VCaP (cell line): ENCODE measurements at regions not wholly inside any gene's neighbourhood (a gene's known extent, or its start where the extent isn't known, plus 50 kb on each side); places are given as distances from the start of the nearest gene placed in this dataset.
"Not testable (repeated sequence)": the region's sequence is repeated elsewhere in the genome, so short reads cannot be mapped to it uniquely, and the experiment has no call there.

Experiments
- H3K27ac ChIP-seq: fragments of 450-650 bp; 2 replicates; pipeline ENCODE4 v1.5.1; 2017
- CTCF ChIP-seq: fragments of 450-650 bp; conservative IDR thresholded peaks from 2 replicates; pipeline ENCODE4 v1.5.1; 2017; ENCODE audit warnings: mild to moderate bottlenecking, moderate library complexity

- TF ChIP-seq CTCF: no peak
- no peak overlapping the region for H3K27ac ChIP-seq
These were observed 695.4 kb downstream of the BRINP3 start for GRCh38 chr1:189782295-189782694.

- no peak overlapping the region for H3K27ac ChIP-seq
- no peak for TF ChIP-seq CTCF
These were observed 694.2 kb downstream of the BRINP3 start for GRCh38 chr1:189783456-189783855.

- TF ChIP-seq CTCF: no peak
- H3K27ac ChIP-seq: no peak overlapping the region
These were observed 690.9 kb downstream of the BRINP3 start for GRCh38 chr1:189786761-189787160.

GRCh38 chr1:189787201-189787600 is 690.5 kb downstream of the BRINP3 start:
- no peak for TF ChIP-seq CTCF

GRCh38 chr1:189790335-189790734 is 687.3 kb downstream of the BRINP3 start:
- no peak for TF ChIP-seq CTCF

More at GRCh38 chr1:189787201-189787600, 690.5 kb downstream of the BRINP3 start:
- no peak overlapping the region for H3K27ac ChIP-seq

GRCh38 chr1:189803364-189803763 is 674.3 kb downstream of the BRINP3 start:
- no peak for TF ChIP-seq CTCF
- no peak overlapping the region for H3K27ac ChIP-seq

More at GRCh38 chr1:189790335-189790734, 687.3 kb downstream of the BRINP3 start:
- no peak overlapping the region for H3K27ac ChIP-seq

GRCh38 chr1:189804352-189804751 is 673.3 kb downstream of the BRINP3 start:
- H3K27ac ChIP-seq: no peak overlapping the region
- no peak for TF ChIP-seq CTCF

- no peak overlapping the region for H3K27ac ChIP-seq
- TF ChIP-seq CTCF: no peak
These were observed 671.9 kb downstream of the BRINP3 start for GRCh38 chr1:189805735-189806134.

- not testable (repeated sequence) for H3K27ac ChIP-seq
These were observed 667.0 kb downstream of the BRINP3 start for GRCh38 chr1:189810639-189811038.
